Ramos (cell line): ENCODE measurements at regions not wholly inside any gene's neighbourhood (a gene's known extent, or its start where the extent isn't known, plus 50 kb on each side); places are given as distances from the start of the nearest gene placed in this dataset.
"Not testable (repeated sequence)": the region's sequence is repeated elsewhere in the genome, so short reads cannot be mapped to it uniquely, and the experiment has no call there.

ENCODE experiments used
- in situ Hi-C: fragments of 300-500 bp; cut with MboI; formaldehyde crosslinking; loops from one replicate; pipeline ENCODE4 v1.14.3; 2022; ENCODE audit warnings: low sequenced_read_pairs; ENCODE audit not compliant: unreplicated experiment

DNA sequence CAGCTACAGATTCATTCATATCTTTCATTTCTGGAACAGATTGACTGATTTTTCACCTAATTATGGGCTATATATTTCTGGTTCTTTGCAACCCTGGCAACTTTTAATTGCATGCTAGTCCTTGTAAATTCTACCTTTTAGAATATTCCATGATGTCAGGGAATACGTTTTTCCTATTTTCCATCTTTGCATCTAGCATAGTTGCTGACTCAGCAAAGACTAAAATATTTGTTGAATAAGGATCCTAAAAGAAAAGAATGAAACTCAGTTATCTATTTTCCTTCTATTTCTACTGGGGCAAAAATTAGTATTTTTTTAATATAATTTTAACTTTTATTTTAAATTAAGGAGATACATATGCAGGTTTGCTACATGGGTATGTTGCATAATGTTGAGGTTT is 438.3 kb downstream of the GXYLT1 start:
- in situ Hi-C loops = no loop called here

DNA sequence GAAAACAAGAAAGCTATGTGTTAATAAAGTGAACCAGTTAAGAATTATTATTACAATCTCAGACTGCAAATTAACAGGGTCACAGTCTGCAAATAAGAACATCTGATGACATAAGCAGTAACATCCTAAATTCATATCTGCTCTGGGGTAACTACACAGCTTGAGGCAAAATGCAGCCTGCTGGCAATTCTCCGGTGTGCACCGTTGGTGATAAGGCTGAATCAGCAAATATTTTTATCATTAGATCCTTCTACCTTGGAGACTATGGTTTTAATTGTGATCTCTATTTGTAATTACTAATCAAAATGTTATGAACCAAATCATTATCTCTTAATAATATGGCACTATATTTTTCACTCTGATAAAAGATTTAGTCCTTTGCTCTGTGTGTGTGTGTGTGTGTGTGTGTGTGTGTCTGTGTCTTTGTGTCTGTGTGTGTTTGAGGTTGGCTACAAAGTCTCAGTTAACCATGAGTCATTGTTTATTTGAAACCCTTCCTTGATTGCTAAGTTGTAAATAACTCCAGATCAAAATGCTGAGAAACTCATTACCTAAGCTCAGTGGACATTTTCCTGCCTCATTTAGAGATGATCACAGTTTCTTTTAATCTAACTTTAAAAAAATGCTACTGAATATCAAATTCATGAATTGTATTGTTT is 442.6 kb downstream of the GXYLT1 start:
- in situ Hi-C loops = no loop called here

DNA sequence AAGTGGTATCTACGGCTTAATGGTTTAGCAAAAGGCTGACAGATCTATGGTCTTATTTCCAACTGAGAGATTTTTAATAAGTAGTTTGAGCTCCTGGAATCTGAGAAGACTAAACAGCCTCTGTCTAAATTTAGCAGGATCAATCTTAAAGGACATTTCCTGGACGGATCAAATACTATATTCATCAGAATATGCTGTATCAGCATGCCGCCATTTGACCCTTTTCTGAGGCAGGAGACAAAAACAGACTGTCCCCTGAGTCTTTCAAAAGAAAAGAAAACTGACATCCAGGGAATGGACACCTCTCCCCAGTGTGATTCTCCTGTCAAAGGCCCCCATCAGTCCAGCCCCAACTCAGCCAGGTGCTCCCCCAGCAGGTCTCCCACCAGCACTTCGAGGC is 443.7 kb downstream of the GXYLT1 start:
- in situ Hi-C loops = no loop called here

DNA sequence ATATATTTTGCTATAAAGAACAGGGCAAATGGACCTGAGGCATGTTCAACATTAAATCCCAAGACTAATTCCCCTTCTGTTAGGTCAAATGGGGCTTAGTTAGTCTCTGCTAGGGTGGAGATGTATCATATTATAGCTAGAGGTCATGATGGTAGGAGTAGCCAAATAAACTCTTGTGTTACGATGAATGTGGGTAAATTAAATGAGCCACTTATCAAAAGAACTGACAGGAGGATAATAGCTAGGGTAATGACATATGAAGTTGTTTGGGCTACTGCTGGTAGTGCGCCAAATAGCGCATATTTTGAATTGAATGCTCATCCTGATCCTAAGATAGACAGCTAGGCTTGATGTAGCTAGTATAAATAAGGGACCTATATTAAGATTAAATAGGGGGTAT is 445.0 kb downstream of the GXYLT1 start:
- in situ Hi-C loops = no loop called here

DNA sequence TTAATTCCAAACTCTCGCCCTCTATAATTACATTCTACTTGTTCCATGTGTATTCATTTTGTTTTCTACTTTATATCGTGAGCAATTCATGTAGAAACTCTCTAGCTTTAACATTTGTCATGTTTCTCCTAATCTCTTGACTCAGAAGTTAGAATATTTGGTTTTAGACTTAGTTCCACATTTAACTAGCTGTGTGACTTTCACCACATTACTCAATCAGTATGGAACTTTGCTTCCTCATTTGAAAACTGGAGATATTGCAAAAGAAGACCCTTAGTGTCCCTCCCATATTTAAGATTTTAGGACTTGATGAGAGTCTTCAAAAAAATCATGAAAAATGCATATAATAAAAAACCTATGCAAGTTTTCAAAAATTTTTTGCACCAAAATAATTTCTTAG is 447.5 kb downstream of the GXYLT1 start:
- in situ Hi-C loops = no loop called here

DNA sequence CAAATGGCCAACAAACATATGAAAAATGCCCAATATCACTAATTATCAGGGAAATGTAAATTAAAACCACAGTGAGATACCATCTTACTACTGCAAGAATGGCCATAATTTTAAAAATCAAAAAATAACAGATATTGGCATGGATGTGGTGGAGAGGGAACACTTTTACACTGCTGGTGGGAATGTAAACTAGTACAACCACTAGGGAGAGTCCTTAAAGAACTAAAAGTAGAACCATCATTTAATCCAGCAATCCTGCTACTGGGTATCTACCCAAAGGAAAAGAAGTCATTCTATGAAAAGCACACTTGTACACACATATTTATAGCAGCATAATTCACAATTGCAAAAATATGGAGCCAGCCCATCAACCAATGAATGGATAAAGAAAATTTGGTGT is 459.7 kb downstream of the GXYLT1 start:
- in situ Hi-C loops = no loop called here

DNA sequence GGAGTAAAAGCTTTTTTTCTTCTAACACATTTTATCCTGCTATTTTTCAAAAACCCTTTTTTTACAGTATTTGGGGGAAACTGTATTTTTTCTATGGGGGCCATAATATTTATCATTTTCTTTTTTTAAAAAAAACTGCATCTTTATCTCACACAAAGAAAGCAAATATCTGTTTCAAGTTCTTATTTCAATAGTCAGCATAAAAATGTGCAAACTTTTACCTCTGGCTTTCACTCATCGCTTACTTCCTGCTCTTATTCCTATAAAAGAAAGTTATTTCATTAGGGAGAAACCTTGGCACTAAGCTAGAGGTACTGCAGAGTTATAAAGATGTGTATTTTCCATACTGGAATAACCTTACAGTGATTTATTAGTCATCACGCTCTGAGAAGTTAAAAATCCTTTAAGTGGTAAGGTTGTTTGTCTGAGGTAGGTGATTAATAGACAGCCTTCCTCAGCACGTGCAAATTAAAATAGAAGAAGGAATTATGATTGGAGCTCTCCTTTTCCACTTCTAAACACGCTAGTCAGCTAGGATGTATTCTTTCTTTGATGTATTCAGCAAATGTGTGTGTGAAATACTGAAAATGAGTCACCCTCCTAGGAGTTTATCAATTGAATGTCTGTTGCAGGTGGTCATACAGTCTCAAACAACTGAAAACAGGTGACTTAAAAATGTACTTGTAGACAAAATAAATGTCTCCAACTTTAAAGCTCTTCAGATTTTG is 461.0 kb downstream of the GXYLT1 start:
- in situ Hi-C loops = no loop called here

DNA sequence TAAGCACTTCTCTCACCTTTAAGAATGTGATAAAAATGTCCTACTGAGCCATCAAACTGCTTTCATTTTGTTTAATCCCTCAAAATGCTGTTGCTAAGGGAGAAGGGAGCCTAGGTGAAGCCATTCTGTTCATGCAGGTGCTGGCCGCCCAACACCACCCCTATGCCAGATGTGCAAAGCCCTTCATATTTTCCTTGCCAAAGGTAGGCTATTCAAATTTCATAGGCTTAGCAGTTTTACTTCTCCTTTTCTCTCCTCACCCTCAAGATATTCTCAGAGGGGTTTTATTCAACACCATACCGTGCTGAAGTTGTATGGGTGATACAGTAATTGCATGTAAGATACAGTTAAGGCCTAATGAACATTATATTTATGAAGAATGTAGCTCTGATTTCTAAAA is 461.7 kb downstream of the GXYLT1 start:
- in situ Hi-C loops = no loop called here

DNA sequence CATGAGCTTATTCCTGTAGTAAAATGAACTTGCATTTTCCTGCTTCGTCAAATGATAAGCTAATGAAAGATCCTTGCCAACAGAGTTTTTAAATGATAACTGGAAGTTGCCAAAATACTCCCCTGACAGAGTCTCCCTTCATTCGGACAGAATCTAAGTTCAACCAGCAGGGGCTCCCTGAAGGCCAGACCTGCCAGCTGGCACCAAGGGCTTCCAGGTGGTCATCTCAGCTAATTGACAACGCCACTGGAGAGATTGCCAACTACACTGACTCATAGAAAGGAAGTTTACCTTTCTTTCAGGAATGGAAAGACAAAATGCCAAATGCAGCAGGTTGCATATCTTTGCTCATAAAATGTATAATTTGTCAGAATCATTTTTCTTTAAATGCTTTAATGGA is 462.8 kb downstream of the GXYLT1 start:
- in situ Hi-C loops = no loop called here

DNA sequence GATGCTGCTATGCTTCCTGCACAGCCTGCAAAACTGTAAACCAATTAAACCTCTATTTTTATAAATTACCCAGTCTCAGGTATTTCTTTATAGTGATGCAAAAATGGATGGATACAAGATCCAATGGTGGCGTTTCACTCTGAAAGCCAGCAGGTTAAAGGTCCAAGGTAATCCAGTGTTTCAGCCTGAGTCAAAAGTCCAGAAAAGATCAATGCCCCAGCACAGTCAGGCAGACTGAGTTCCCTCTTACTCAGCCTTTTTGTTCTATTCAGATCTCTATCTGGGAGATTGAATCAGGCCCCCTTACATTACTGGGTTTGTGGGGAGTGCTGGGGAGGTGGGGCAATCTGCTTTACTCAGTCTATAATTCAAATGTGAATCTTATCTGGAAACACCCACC is 464.5 kb downstream of the GXYLT1 start:
- in situ Hi-C loops = no loop called here

DNA sequence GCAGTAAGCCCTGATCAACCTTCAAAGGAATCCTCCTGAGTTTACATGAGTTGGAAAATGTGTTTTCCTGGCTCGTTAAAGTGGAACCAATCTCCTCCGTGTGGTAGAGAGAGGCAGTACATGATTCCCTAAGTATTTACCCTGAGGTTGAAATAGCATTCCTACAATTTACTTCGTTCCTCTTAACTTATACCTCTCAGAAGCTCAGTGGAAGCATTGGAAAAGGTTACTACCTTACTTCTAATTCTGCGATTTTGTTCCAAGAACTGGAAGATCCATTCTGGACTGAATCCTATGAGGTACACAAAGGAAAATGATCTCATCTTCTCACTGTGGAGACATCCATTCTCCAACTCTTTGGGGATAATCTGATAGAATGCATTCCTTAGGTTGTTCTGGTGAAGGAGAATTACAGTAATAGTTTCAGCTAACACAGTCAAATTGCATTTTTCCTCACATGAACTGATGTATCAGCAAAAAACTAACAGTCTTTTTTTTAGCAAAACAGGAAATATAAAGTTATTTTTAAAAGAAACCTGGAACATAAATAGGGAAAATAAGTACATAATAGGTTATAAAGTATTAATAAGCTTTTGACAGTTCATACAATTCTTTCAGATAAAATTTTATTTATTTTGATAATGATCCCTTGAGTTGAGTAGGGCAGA is 475.6 kb downstream of the PDZRN4 start:
- in situ Hi-C loops = no loop called here

DNA sequence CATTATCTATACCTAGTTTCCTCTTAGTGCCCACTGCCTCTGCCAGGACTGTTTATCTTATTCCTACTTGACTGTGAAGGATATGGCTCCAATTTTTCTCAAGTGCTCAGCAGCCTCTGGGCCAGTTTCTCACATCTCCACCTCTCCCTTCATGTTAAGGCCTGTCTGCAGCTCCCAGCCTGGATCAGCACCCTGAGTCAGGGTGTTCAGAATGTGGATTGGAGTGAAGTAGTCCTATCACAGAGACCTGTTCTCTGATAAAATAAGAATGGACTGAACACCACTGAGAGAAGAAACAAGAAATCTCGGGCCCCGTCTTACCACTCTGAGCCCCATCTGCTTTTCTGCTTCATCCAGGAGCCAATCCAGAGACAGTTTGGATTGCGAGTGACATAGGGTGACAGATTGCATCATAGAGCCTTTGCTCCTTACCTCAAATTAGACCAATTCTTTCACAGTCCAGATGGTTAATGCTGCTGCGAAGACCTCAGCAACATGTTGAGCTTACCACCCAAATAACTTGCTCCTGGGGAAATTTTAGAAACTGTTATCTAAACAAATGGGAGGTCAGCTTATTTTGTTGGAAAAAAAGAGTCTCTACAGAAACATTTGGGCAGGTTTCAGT is 473.1 kb downstream of the PDZRN4 start:
- in situ Hi-C loops = no loop called here

DNA sequence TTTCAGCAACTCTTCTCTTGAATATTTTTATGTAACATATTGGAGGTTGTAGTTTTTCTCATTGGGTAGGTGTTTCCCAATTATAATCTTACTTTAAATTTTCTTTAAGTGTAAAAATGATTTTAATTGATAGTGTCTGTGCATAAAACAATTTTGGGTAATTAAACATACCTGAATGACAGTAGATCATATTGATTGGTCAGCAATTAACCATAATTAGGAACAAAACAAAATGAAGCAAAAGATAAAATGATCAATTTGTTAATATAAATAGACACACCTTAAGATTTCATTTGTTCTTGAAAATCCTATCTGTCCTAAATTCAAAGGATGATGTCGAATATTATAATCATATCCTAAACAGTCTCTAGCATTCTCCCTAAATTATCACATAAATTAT is 468.3 kb downstream of the PDZRN4 start:
- in situ Hi-C loops = no loop called here

DNA sequence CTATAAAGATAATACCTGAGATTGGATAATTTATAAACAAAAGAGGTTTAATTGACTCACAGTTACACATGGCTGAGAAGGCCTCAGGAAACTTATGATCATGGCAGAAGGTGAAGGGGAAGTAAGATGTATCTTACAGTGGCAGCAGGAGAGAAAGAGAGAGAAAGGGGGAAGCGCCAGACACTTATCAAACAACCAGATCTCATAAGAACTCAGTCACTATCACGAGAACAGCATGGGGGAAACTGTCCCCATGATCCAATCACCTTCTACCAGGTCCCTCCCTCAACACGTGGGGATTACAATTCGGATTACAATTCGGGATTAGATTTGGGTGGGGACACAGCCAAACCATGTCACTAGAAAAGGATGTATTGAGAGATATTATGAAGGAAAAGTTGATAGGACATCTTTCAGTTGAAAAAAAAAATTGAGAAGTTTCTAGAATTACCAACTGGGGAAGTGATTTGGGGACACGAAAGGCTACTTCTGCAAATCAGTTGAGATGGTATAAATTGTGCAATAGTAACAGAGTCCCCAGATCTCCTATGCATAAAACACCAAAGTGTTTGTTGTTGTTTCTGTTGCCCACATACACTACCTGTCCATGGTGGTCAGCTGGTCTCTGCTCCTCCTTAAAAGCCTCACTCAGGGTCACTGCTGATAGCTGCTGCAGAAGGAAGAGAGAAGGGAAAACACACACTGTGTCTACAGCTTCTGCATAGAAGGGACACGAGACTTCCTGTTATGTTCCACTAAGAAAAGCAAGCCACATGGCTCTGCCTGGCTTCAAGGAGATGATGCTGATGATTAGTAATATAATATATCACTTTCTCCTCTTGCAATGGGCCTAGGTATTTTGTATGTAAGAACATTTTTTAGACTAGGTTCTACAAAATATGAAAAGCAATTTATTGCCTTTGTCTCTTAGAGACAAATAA is 465.5 kb downstream of the PDZRN4 start:
- in situ Hi-C loops = no loop called here

DNA sequence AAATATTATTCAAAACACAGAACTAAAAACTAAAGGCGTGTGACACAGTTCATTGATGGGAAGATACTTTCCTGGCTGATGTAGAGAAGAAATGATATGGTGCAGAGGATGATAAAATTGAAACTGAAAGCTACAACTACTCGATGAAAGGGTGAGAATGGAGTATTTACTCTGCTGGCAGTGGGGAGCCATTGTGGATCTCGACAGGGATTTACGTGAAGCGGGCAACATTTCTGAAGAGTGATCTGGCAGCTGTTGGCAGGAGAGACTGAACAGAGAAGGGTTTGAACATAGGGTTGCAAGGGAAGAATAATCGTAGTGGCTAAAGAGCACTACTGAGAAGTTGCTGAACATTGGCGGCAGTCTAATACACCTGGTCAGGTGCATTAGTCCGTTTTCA is 464.9 kb downstream of the PDZRN4 start:
- in situ Hi-C loops = no loop called here

DNA sequence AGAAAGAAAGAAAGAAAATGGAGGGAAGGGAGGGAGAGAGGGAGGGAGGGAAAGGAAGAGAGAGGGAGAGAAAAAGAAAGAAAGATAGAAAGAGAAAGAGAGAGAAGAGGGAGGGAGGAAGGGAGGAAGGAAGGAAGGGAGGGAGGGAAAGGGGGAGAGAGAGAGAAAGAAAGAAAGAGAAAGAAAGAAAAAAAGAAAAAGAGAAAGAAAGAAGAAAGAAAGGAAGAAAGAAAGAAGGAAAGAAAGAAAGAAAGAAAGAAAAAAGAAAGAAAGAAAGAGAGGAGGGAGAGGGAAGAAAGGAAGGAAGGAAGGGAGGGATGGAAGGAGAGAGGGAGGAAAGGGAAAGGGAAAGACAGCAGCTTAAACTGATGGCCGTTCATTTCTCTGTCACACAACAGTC is 457.5 kb downstream of the PDZRN4 start:
- in situ Hi-C loops = no loop called here

DNA sequence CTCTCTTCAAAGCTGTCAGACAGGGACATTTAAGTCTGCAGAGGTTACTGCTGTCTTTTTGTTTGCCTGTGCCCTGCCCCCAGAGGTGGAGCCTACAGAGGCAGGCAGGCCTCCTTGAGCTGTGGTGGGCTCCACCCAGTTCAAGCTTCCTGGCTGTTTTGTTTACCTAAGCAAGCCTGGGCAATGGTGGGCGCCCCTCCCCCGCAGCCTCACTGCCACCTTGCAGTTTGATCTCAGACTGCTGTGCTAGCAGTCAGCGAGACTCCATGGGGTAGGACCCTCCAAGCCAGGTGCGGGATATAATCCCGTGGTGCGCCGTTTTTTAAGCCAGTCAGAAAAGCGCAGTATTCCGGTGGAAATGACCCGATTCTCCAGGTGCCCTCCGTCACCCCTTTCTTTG is 454.7 kb downstream of the PDZRN4 start:
- in situ Hi-C loops = not testable (repeated sequence)

DNA sequence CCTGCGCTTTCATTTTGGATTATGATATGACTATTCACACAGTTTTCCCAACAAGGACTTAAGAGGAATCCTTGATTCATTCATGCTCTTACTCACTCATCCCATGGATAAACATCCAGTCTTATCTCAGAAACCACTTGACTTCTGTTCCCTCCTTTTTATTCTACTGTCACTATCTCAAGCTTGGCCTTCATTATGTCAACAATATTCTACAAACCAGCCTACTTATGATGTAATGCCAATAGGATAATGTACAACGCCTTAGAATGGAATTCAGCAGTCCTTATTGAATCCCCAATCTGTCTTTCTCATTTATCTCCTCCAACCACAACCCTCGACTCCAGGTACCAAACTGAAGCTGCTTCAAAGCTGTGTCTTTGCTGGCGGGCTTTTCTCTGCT is 448.5 kb downstream of the PDZRN4 start:
- in situ Hi-C loops = no loop called here

DNA sequence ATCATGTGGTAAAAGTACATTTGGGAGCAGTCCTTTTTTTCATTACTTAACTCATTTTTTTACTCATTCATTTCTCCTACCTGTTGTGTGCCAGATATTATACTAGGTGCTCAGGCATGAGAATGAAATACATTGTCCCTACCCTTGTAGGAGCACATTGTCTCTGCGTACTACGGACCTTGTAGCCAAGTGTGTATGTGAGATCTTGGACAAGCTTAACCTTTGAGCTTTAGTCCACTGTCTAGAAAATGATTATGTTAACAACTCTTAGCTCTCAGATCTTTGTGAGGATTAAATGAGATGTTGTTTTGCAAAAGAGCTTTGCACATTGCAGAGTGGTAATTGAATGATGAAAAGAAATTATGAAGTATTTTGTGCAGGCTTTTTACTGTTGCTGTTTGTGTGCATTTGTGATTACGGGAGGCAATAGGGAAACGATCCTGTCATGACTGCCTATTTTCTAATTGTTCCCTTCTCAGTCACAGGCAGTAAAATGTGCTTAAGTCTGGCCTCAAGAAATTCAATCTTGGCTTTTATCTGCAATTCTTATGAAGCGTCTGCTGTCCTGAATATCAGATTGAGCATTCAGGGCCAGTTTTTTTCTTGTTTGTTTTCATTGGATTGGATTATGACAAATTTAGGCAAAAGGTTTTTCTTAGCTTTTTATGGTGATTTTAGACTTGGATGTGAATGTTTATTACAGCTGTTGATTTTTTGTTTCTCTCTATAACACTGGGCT is 447.7 kb downstream of the PDZRN4 start:
- in situ Hi-C loops = no loop called here
